Ammon's horn (tissue), 1 donor: ENCODE measurements at regions not wholly inside any gene's neighbourhood (a gene's known extent, or its start where the extent isn't known, plus 50 kb on each side); places are given as distances from the start of the nearest gene placed in this dataset.
"Not testable (repeated sequence)": the region's sequence is repeated elsewhere in the genome, so short reads cannot be mapped to it uniquely, and the experiment has no call there.

Source experiments
- DNase-seq: peaks from one replicate; pipeline ENCODE4 v3.0.0-alpha.2; 2016; ENCODE audit warnings: low spot score

- not testable (repeated sequence) for DNase-seq
Measured at GRCh38 chr1:206256935-206257334, 53.6 kb downstream of the SRGAP2 start.

- DNase-seq: not testable (repeated sequence)
Measured at GRCh38 chr1:206261473-206261872, 58.1 kb downstream of the SRGAP2 start.

GRCh38 chr1:206262424-206262823 is 59.1 kb downstream of the SRGAP2 start:
- DNase-seq: not testable (repeated sequence)

- not testable (repeated sequence) for DNase-seq
Measured at GRCh38 chr1:206264916-206265315, 61.6 kb downstream of the SRGAP2 start.

GRCh38 chr1:206271153-206271552 is 67.8 kb downstream of the SRGAP2 start:
- not testable (repeated sequence) for DNase-seq

- DNase-seq: not testable (repeated sequence)
Measured at GRCh38 chr1:206273104-206273503, 69.8 kb downstream of the SRGAP2 start.

- not testable (repeated sequence) for DNase-seq
Measured at GRCh38 chr1:206276143-206276542, 72.8 kb downstream of the SRGAP2 start.

GRCh38 chr1:206278683-206279082 is 75.3 kb downstream of the SRGAP2 start:
- peak; percentile 1 for DNase-seq

- not testable (repeated sequence) for DNase-seq
Measured at GRCh38 chr1:206280683-206281082, 77.3 kb downstream of the SRGAP2 start.

GRCh38 chr1:206281912-206282654 is 78.7 kb downstream of the SRGAP2 start:
- DNase-seq: not testable (repeated sequence)

GRCh38 chr1:206285024-206285960 is 82.0 kb downstream of the SRGAP2 start:
- not testable (repeated sequence) for DNase-seq

GRCh38 chr1:206287759-206288158 is 84.4 kb downstream of the SRGAP2 start:
- not testable (repeated sequence) for DNase-seq

- DNase-seq: not testable (repeated sequence)
Measured at GRCh38 chr1:206288453-206288852, 85.1 kb downstream of the SRGAP2 start.

- not testable (repeated sequence) for DNase-seq
Measured at GRCh38 chr1:206297145-206298031, 94.0 kb downstream of the SRGAP2 start.

- not testable (repeated sequence) for DNase-seq
Measured at GRCh38 chr1:206298032-206298392, 94.7 kb downstream of the SRGAP2 start.

GRCh38 chr1:206299181-206299791 is 95.9 kb downstream of the SRGAP2 start:
- DNase-seq: not testable (repeated sequence)

GRCh38 chr1:206299942-206300341 is 96.6 kb downstream of the SRGAP2 start:
- not testable (repeated sequence) for DNase-seq

GRCh38 chr1:206302056-206302455 is 98.7 kb downstream of the SRGAP2 start:
- DNase-seq: peak; percentile 12

- not testable (repeated sequence) for DNase-seq
Measured at GRCh38 chr1:206307442-206307841, 104.1 kb downstream of the SRGAP2 start.

- DNase-seq: not testable (repeated sequence)
Measured at GRCh38 chr1:206310948-206311347, 107.6 kb downstream of the SRGAP2 start.

- DNase-seq: peak; percentile 37
Measured at GRCh38 chr1:206311611-206312273, 108.4 kb downstream of the SRGAP2 start.
